SU-DHL-6 (cell line): ENCODE measurements at regions not wholly inside any gene's neighbourhood (a gene's known extent, or its start where the extent isn't known, plus 50 kb on each side); places are given as distances from the start of the nearest gene placed in this dataset.

Experiments used
- H2AFZ ChIP-seq: fragments of 200-600 bp; sonication (generic); 2 replicates; pipeline ENCODE4 v1.6.1; 2014; ENCODE audit warnings: low read depth, mild to moderate bottlenecking, moderate library complexity, mixed read lengths, antibody characterized with exemption, low read length; ENCODE audit not compliant: severe bottlenecking
- H3F3A ChIP-seq: fragments of 200-600 bp; shearing (Covaris generic); 2 replicates; pipeline ENCODE4 v1.6.0; 2016; ENCODE audit warnings: antibody characterized with exemption, mild to moderate bottlenecking; ENCODE audit not compliant: insufficient read depth
- H3K27ac ChIP-seq: fragments of 200-600 bp; sonication (generic); 2 replicates; pipeline ENCODE4 v1.5.1; 2016; ENCODE audit warnings: low read depth, mild to moderate bottlenecking, low read length, moderate library complexity, mixed read lengths
- H3K27me3 ChIP-seq: fragments of 200-600 bp; sonication (generic), shearing (Covaris generic); 2 replicates; pipeline ENCODE4 v1.6.0; 2014; ENCODE audit warnings: mild to moderate bottlenecking, low read length
- H3K36me3 ChIP-seq: fragments of 200-600 bp; sonication (generic); 2 replicates; pipeline ENCODE4 v1.6.1; 2014; ENCODE audit warnings: mild to moderate bottlenecking, low read length, mixed read lengths
- H3K4me2 ChIP-seq: fragments of 300-600, 200-600 bp; shearing (Covaris generic), sonication (generic); 2 replicates; pipeline ENCODE4 v1.6.0; 2014; ENCODE audit warnings: low read length, low read depth, mild to moderate bottlenecking; ENCODE audit not compliant: poor library complexity, severe bottlenecking
- H3K4me3 ChIP-seq: fragments of 200-600 bp; sonication (generic); 2 replicates; pipeline ENCODE4 v1.5.1; 2014; ENCODE audit warnings: antibody characterized with exemption, low read length, mild to moderate bottlenecking, mixed read lengths; ENCODE audit not compliant: insufficient read depth, poor library complexity, severe bottlenecking
- H3K79me2 ChIP-seq: fragments of 200-600 bp; sonication (generic); 2 replicates; pipeline ENCODE4 v1.6.1; 2014; ENCODE audit warnings: mild to moderate bottlenecking, low read length, moderate library complexity; ENCODE audit not compliant: insufficient read depth
- H3K9ac ChIP-seq: fragments of 200-600 bp; sonication (generic); 2 replicates; pipeline ENCODE4 v1.7.0; 2014; ENCODE audit warnings: mild to moderate bottlenecking, low read length
- H3K9me2 ChIP-seq: fragments of 200-600 bp; sonication (generic); replicated peaks from 2 replicates; pipeline ENCODE4 v1.6.1; 2014; ENCODE audit warnings: low read length; ENCODE audit not compliant: insufficient read depth
- H3K9me3 ChIP-seq: fragments of 200-600 bp; sonication (generic); 2 replicates; pipeline ENCODE4 v1.6.1; 2014; ENCODE audit warnings: low read length, mixed read lengths; ENCODE audit not compliant: insufficient read depth
- H4K20me1 ChIP-seq: fragments of 200-600 bp; sonication (generic); 2 replicates; pipeline ENCODE4 v1.6.1; 2014; ENCODE audit warnings: low read depth, mild to moderate bottlenecking, antibody characterized with exemption, low read length, moderate library complexity, mixed read lengths
- EZH2phosphoT487 ChIP-seq: fragments of 200-600 bp; sonication (generic), shearing (Covaris generic); conservative IDR thresholded peaks from 2 replicates; pipeline ENCODE4 v1.6.1; 2018; ENCODE audit warnings: mild to moderate bottlenecking, antibody characterized with exemption, low read length, moderate library complexity, mixed read lengths
- TF ChIP-seq, protein P1 (sequence below): fragments of 200-600 bp; sonication (generic); IDR thresholded peaks from one replicate; pipeline ENCODE4 v1.5.1; 2017; ENCODE audit warnings: antibody characterized with exemption, mild to moderate bottlenecking, low read length, moderate library complexity; ENCODE audit not compliant: insufficient read depth, poor library complexity, severe bottlenecking

DNA sequence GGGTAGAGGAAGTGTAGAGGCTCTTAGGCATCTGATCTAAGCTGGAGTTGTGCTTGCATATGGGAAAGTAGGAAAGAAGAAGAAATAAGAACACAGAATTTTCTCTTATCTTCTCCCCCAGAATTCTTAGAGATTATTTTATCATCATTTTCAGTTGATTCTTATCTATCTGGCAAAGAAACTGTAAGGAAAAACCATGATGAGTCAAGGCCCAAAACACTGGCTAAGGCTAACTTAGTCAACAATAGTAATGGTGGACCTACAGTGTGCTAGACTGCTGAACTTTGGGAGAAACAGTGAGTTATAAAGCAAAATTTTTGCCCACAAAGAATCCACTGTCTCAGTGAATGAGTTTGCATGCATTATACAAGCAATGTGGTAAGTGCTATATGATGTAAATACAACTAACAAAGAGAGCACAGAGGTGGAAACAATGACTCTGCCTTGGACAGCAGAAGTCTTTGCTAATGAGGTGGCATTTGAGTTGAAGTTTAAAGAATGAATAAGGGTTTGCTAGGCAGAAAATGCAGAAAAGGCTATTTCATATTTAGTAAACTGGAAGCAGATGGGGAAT is 344.5 kb upstream of the PLET1 start:
- TF ChIP-seq, protein P1, sequence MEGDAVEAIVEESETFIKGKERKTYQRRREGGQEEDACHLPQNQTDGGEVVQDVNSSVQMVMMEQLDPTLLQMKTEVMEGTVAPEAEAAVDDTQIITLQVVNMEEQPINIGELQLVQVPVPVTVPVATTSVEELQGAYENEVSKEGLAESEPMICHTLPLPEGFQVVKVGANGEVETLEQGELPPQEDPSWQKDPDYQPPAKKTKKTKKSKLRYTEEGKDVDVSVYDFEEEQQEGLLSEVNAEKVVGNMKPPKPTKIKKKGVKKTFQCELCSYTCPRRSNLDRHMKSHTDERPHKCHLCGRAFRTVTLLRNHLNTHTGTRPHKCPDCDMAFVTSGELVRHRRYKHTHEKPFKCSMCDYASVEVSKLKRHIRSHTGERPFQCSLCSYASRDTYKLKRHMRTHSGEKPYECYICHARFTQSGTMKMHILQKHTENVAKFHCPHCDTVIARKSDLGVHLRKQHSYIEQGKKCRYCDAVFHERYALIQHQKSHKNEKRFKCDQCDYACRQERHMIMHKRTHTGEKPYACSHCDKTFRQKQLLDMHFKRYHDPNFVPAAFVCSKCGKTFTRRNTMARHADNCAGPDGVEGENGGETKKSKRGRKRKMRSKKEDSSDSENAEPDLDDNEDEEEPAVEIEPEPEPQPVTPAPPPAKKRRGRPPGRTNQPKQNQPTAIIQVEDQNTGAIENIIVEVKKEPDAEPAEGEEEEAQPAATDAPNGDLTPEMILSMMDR: no peak
- no peak for TF ChIP-seq EZH2phosphoT487
- Histone ChIP-seq H3K27me3 (no peaks in the 10 kb centered on the region), H3K36me3 (no peaks in the 10 kb centered on the region), H3K9me3 (no peaks in the 10 kb centered on the region), H3K4me3 (no peak overlapping the region), H3K27ac (no peak overlapping the region), H4K20me1 (no peaks in the 10 kb centered on the region), H3K9me2 (no peaks in the 10 kb centered on the region), H3K79me2 (no peaks in the 10 kb centered on the region), H2AFZ (no peak overlapping the region), H3K9ac (no peak overlapping the region), H3F3A (no peaks in the 10 kb centered on the region), H3K4me2 (no peak overlapping the region)

DNA sequence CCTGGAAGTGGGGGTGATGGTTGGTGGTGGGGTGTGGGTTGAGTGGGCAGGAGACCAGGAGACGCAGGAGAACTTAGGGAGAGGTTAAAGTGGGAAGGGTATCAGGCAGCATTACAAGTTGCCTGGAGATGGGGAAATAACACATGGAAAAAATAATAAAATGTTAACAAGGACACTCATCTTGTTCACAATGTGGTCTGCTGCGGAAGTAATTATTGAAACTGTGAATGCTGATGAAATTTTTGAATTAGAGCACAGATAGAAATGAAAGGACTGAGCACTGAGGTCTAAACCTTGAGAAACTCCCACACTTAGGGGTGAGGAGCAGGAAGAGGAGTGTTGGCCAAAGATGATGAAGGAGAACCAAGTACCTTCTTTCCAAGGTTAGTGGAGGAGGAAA is 346.0 kb upstream of the PLET1 start:
- no peaks in the 10 kb centered on the region for H3K9me2 ChIP-seq
- H3K4me3 ChIP-seq: no peak overlapping the region
- no peak overlapping the region for H3K4me2 ChIP-seq
- no peaks in the 10 kb centered on the region for H3K79me2 ChIP-seq
- H3F3A ChIP-seq: no peaks in the 10 kb centered on the region
- no peaks in the 10 kb centered on the region for H3K36me3 ChIP-seq
- no peak overlapping the region for H2AFZ ChIP-seq
- no peaks in the 10 kb centered on the region for H3K27me3 ChIP-seq
- no peak for TF ChIP-seq EZH2phosphoT487
- TF ChIP-seq, protein P1: no peak
- no peaks in the 10 kb centered on the region for H4K20me1 ChIP-seq
- no peaks in the 10 kb centered on the region for H3K9me3 ChIP-seq
- H3K9ac ChIP-seq: no peak overlapping the region
- no peak overlapping the region for H3K27ac ChIP-seq

DNA sequence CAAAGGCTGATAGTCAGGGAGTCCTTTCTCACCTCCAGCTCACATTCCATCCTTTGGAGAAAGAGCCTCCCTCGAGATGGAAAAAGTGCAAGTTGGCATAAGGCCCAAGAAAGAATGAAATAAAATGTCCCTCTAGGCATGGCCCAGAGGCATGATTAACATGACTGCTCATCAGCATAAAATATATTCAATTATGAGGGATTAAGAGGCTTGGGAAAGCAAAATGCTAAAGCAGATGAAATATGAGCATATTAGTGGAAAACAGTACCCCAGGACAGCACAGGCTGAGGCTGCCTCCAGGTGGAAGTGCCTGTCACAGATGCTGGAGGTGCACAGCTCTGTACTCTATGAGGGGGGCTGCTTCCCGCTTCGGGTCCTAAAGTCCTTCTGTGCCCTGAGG is 347.8 kb upstream of the PLET1 start:
- no peak overlapping the region for H3K4me2 ChIP-seq
- H3K27me3 ChIP-seq: no peaks in the 10 kb centered on the region
- no peak overlapping the region for H3K9ac ChIP-seq
- H3K27ac ChIP-seq: no peak overlapping the region
- H3K36me3 ChIP-seq: no peaks in the 10 kb centered on the region
- no peaks in the 10 kb centered on the region for H3K9me3 ChIP-seq
- H2AFZ ChIP-seq: no peak overlapping the region
- H3F3A ChIP-seq: no peaks in the 10 kb centered on the region
- no peaks in the 10 kb centered on the region for H3K79me2 ChIP-seq
- TF ChIP-seq, protein P1: no peak
- no peak for TF ChIP-seq EZH2phosphoT487
- H4K20me1 ChIP-seq: no peaks in the 10 kb centered on the region
- H3K4me3 ChIP-seq: no peak overlapping the region
- no peaks in the 10 kb centered on the region for H3K9me2 ChIP-seq
